GM23248 (cell line): ENCODE measurements at regions not wholly inside any gene's neighbourhood (a gene's known extent, or its start where the extent isn't known, plus 50 kb on each side); places are given as distances from the start of the nearest gene placed in this dataset.
"Not testable (repeated sequence)": the region's sequence is repeated elsewhere in the genome, so short reads cannot be mapped to it uniquely, and the experiment has no call there.

Experiments used
- EZH2 ChIP-seq: fragments of 200-600 bp; sonication (generic); IDR thresholded peaks from 2 replicates; pipeline ENCODE4 v1.6.1; 2018; ENCODE audit warnings: antibody characterized with exemption, mild to moderate bottlenecking; ENCODE audit not compliant: insufficient read depth, poor library complexity, severe bottlenecking
- EZH2phosphoT487 ChIP-seq: fragments of 200-600 bp; sonication (generic); IDR thresholded peaks from 2 replicates; pipeline ENCODE4 v1.6.1; 2018; ENCODE audit warnings: antibody characterized with exemption, moderate library complexity, mild to moderate bottlenecking, low read depth; ENCODE audit not compliant: insufficient read depth

GRCh38 chr21:6023331-6023730 lies 4498.1 kb upstream of the TPTE start:
- not testable (repeated sequence) for TF ChIP-seq EZH2, EZH2phosphoT487
